ENCODE measurements at regions not wholly inside any gene's neighbourhood (a gene's known extent, or its start where the extent isn't known, plus 50 kb on each side); places are given as distances from the start of the nearest gene placed in this dataset.

DNA sequence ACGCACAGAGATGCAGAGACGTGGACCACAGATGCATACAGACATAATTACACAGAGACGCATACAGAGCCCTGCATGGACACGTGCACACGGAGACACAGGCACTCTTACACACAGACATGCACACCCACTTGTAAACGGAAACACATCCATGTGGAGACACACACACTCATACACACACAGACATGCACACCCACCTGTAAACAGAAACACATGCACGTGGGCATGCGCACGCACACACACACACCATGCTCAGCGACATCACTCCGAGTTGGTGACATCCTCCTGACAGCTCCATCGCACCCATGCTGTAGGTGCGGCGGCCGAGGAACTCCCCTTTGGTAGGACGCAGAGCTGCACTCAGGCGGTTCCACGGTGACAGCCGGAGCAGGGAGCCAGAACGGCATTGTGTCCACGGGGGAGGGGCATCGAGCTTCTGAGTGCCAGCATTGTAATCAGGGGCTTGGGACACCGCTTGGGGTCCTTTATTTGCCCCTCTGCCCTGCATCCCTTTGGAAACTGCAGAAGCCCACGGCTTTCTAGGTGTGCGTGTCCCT is 233.5 kb downstream of the RBFOX3 start:
- TF ChIP-seq, protein P1, sequence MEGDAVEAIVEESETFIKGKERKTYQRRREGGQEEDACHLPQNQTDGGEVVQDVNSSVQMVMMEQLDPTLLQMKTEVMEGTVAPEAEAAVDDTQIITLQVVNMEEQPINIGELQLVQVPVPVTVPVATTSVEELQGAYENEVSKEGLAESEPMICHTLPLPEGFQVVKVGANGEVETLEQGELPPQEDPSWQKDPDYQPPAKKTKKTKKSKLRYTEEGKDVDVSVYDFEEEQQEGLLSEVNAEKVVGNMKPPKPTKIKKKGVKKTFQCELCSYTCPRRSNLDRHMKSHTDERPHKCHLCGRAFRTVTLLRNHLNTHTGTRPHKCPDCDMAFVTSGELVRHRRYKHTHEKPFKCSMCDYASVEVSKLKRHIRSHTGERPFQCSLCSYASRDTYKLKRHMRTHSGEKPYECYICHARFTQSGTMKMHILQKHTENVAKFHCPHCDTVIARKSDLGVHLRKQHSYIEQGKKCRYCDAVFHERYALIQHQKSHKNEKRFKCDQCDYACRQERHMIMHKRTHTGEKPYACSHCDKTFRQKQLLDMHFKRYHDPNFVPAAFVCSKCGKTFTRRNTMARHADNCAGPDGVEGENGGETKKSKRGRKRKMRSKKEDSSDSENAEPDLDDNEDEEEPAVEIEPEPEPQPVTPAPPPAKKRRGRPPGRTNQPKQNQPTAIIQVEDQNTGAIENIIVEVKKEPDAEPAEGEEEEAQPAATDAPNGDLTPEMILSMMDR (IDR thresholded peaks at IDR 0.05): no peak
- TF ChIP-seq POLR2A (IDR thresholded peaks at IDR 0.05): no peak
